NB4 (cell line): ENCODE measurements at regions not wholly inside any gene's neighbourhood (a gene's known extent, or its start where the extent isn't known, plus 50 kb on each side); places are given as distances from the start of the nearest gene placed in this dataset.

Source experiments
- DNase-seq: peaks from one replicate; pipeline ENCODE4 v3.0.0; 2010; ENCODE audit warnings: low read depth
- H3K4me3 ChIP-seq: one replicate; pipeline ENCODE4 v1.5.1; 2011; ENCODE audit warnings: mild to moderate bottlenecking, low read depth, low read length, moderate library complexity
- MYC ChIP-seq: IDR thresholded peaks from 2 replicates; pipeline ENCODE4 v1.6.1; 2011; ENCODE audit warnings: low read depth, low read length
- POLR2A ChIP-seq: IDR thresholded peaks from 2 replicates; pipeline ENCODE4 v1.6.1; 2011; ENCODE audit warnings: mild to moderate bottlenecking; ENCODE audit not compliant: insufficient read length; ENCODE audit errors: extremely low read depth
- TF ChIP-seq, protein P1 (sequence below): IDR thresholded peaks from 2 replicates; pipeline ENCODE4 v1.6.1; 2011; ENCODE audit warnings: low read depth, low read length
- TF ChIP-seq, protein P2 (sequence below): IDR thresholded peaks from one replicate; pipeline ENCODE4 v1.5.1; 2012; ENCODE audit warnings: low read depth, low read length

- H3K4me3 ChIP-seq: no peak overlapping the region
- DNase-seq: no peak
- no peak for TF ChIP-seq MYC
- no peak for TF ChIP-seq POLR2A
- TF ChIP-seq, protein P1, sequence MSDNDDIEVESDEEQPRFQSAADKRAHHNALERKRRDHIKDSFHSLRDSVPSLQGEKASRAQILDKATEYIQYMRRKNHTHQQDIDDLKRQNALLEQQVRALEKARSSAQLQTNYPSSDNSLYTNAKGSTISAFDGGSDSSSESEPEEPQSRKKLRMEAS: no peak
- TF ChIP-seq, protein P2, sequence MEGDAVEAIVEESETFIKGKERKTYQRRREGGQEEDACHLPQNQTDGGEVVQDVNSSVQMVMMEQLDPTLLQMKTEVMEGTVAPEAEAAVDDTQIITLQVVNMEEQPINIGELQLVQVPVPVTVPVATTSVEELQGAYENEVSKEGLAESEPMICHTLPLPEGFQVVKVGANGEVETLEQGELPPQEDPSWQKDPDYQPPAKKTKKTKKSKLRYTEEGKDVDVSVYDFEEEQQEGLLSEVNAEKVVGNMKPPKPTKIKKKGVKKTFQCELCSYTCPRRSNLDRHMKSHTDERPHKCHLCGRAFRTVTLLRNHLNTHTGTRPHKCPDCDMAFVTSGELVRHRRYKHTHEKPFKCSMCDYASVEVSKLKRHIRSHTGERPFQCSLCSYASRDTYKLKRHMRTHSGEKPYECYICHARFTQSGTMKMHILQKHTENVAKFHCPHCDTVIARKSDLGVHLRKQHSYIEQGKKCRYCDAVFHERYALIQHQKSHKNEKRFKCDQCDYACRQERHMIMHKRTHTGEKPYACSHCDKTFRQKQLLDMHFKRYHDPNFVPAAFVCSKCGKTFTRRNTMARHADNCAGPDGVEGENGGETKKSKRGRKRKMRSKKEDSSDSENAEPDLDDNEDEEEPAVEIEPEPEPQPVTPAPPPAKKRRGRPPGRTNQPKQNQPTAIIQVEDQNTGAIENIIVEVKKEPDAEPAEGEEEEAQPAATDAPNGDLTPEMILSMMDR: no peak
These were observed 197.4 kb upstream of the TRPC5 start for GRCh38 chrX:112279940-112280339.

DNA sequence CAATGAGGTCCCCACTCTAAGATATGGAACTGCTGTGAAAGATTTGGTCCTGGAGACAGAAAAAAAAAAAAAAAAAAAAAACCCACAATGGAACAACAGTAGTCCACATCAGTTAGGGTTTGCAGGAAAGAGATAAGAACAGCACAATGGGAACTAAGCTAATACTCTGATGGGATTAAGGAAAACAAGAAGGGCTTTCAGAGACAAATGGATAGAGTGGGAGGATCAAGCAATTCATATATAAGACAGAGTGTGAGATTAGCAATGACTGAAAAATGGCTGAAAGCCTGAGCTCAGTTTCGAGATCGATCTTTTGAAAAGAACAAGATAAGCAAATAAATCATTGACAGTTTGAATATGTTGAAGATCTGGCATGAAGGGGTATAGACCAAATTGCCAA, 188.4 kb upstream of the TRPC5 start:
- TF ChIP-seq, protein P1: no peak
- TF ChIP-seq POLR2A (no peak), MYC (no peak)
- TF ChIP-seq, protein P2: no peak
- no peak overlapping the region for H3K4me3 ChIP-seq
- no peak for DNase-seq

- no peak for DNase-seq
These were observed 183.6 kb upstream of the TRPC5 start for GRCh38 chrX:112266136-112266535.

GRCh38 chrX:112259375-112259774, 176.8 kb upstream of the TRPC5 start:
- no peak overlapping the region for H3K4me3 ChIP-seq
- TF ChIP-seq, protein P2: no peak
- TF ChIP-seq POLR2A: no peak
- no peak for TF ChIP-seq MYC
- TF ChIP-seq, protein P1: no peak
- DNase-seq: no peak

More at GRCh38 chrX:112266136-112266535, 183.6 kb upstream of the TRPC5 start:
- no peak overlapping the region for H3K4me3 ChIP-seq
- TF ChIP-seq, protein P2: no peak
- TF ChIP-seq, protein P1: no peak
- no peak for TF ChIP-seq MYC
- TF ChIP-seq POLR2A: no peak

DNA sequence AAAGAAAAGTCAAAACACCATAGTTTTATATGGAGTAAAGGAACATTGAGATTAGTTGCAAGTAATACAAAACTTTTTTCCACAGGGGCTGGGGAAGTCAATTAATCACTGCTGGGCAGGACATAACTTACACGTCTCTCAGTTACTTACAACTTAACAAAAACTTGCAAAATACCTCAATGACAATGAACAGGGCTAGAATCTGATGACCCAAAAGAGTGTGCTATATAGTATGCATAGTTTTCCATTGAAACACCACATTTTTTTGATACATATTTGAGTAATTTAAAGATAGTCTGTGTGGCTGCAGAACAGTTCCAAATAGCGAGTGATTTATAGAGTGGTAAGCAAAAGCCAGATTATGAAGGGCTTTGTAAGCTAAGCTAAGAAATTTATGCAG, 172.3 kb upstream of the TRPC5 start:
- DNase-seq: no peak
- no peak overlapping the region for H3K4me3 ChIP-seq
- TF ChIP-seq, protein P2: no peak
- TF ChIP-seq MYC (no peak), POLR2A (no peak)
- TF ChIP-seq, protein P1: no peak
